WERI-Rb-1 (cell line): ENCODE measurements at regions not wholly inside any gene's neighbourhood (a gene's known extent, or its start where the extent isn't known, plus 50 kb on each side); places are given as distances from the start of the nearest gene placed in this dataset.
"Not testable (repeated sequence)": the region's sequence is repeated elsewhere in the genome, so short reads cannot be mapped to it uniquely, and the experiment has no call there.

Experiments
- DNase-seq: peaks from one replicate; pipeline ENCODE4 v3.0.0-alpha.2; 2020
- H3K27ac ChIP-seq: fragments of 250-450 bp; sonication (Bioruptor Pico); 2 replicates; pipeline ENCODE4 v1.5.1; 2020; ENCODE audit warnings: mild to moderate bottlenecking, moderate library complexity
- H3K27me3 ChIP-seq: fragments of 250-450 bp; sonication (Bioruptor Pico); 2 replicates; pipeline ENCODE4 v1.5.1; 2021; ENCODE audit warnings: mild to moderate bottlenecking, low read depth, moderate library complexity; ENCODE audit not compliant: insufficient read depth, severe bottlenecking
- H3K36me3 ChIP-seq: fragments of 250-450 bp; sonication (Bioruptor Pico); 2 replicates; pipeline ENCODE4 v1.5.1; 2020; ENCODE audit warnings: mild to moderate bottlenecking, moderate library complexity
- H3K4me3 ChIP-seq: 2 replicates; pipeline ENCODE4 v1.5.1; 2011; ENCODE audit warnings: low read depth, mild to moderate bottlenecking, control low read depth, low read length
- H3K9me3 ChIP-seq: fragments of 250-450 bp; sonication (Bioruptor Pico); 2 replicates; pipeline ENCODE4 v1.5.1; 2021; ENCODE audit warnings: mild to moderate bottlenecking, moderate library complexity; ENCODE audit not compliant: severe bottlenecking
- CTCF ChIP-seq: IDR thresholded peaks from 2 replicates; pipeline ENCODE4 v1.5.1; 2011; ENCODE audit warnings: low read depth, mild to moderate bottlenecking, control low read depth, inconsistent platforms, low read length

GRCh38 chr6:51300510-51300909 lies 481.8 kb downstream of the TFAP2B start:
- Histone ChIP-seq H3K27me3 (no peaks in the 10 kb centered on the region), H3K36me3 (no peaks in the 10 kb centered on the region), H3K27ac (no peak overlapping the region), H3K4me3 (no peak overlapping the region), H3K9me3 (no peaks in the 10 kb centered on the region)
- DNase-seq, result no peak
- TF ChIP-seq CTCF, result no peak

- Histone ChIP-seq H3K27ac (no peak overlapping the region), H3K36me3 (no peaks in the 10 kb centered on the region), H3K9me3 (no peaks in the 10 kb centered on the region), H3K27me3 (no peaks in the 10 kb centered on the region), H3K4me3 (no peak overlapping the region)
- no peak for TF ChIP-seq CTCF
- no peak for DNase-seq
These were observed 483.3 kb downstream of the TFAP2B start for GRCh38 chr6:51301962-51302361.

GRCh38 chr6:51302431-51302830 lies 483.8 kb downstream of the TFAP2B start:
- TF ChIP-seq CTCF, result no peak
- Histone ChIP-seq H3K36me3 (no peaks in the 10 kb centered on the region), H3K9me3 (no peaks in the 10 kb centered on the region), H3K4me3 (no peak overlapping the region), H3K27ac (no peak overlapping the region), H3K27me3 (no peaks in the 10 kb centered on the region)
- no peak for DNase-seq

GRCh38 chr6:51303338-51303737 lies 484.7 kb downstream of the TFAP2B start:
- Histone ChIP-seq H3K27ac (no peak overlapping the region), H3K27me3 (no peaks in the 10 kb centered on the region), H3K9me3 (no peaks in the 10 kb centered on the region), H3K4me3 (no peak overlapping the region), H3K36me3 (no peaks in the 10 kb centered on the region)
- no peak for TF ChIP-seq CTCF
- DNase-seq, result no peak

GRCh38 chr6:51314965-51315364 lies 496.3 kb downstream of the TFAP2B start:
- no peak for DNase-seq
- no peak overlapping the region for H3K4me3 ChIP-seq
- H3K9me3 ChIP-seq, result no peaks in the 10 kb centered on the region
- no peaks in the 10 kb centered on the region for H3K36me3 ChIP-seq
- H3K27ac ChIP-seq, result no peak overlapping the region
- no peaks in the 10 kb centered on the region for H3K27me3 ChIP-seq
- no peak for TF ChIP-seq CTCF

- Histone ChIP-seq H3K9me3 (no peaks in the 10 kb centered on the region), H3K4me3 (no peak overlapping the region), H3K27ac (no peak overlapping the region), H3K27me3 (no peaks in the 10 kb centered on the region), H3K36me3 (no peaks in the 10 kb centered on the region)
- DNase-seq, result no peak
- no peak for TF ChIP-seq CTCF
These were observed 500.0 kb downstream of the TFAP2B start for GRCh38 chr6:51318674-51319073.

GRCh38 chr6:51321477-51321876 lies 502.8 kb downstream of the TFAP2B start:
- not testable (repeated sequence) for H3K27ac ChIP-seq, H3K4me3 ChIP-seq, H3K27me3 ChIP-seq, DNase-seq, H3K36me3 ChIP-seq, H3K9me3 ChIP-seq
